PC-9 (cell line): ENCODE measurements at regions not wholly inside any gene's neighbourhood (a gene's known extent, or its start where the extent isn't known, plus 50 kb on each side); places are given as distances from the start of the nearest gene placed in this dataset.

Experiments
- BruUV-seq: library from RNA; stranded (reverse); fragments of 400-500 nt; replicated peaks from 2 replicates; lab custom pipeline; 2021; lab: Mats Ljungman, UMichigan
- CTCF ChIA-PET: fragments of 300-600 bp; sonication (Branson Sonifier 250); formaldehyde crosslinking; loops from one replicate; lab custom pipeline; 2022; ENCODE audit warnings: antibody characterized with exemption; lab: Charles Lee
- POLR2A ChIA-PET: fragments of 300-600 bp; sonication (Branson Sonifier 250); formaldehyde crosslinking; loops from one replicate; lab custom pipeline; 2022; ENCODE audit warnings: antibody characterized with exemption; ENCODE audit not compliant: unreplicated experiment; lab: Charles Lee
- DNase-seq, 2 experiments: peaks; one replicate each; pipeline versions ENCODE4 v3.0.0 to v3.0.0-alpha.2; 2015 to 2022; ENCODE audit warnings: mixed read lengths in 1 of 2
- H2AFZ ChIP-seq: fragments of 200-600 bp; sonication (generic); 2 replicates; pipeline ENCODE4 v1.8.1; 2017; ENCODE audit warnings: antibody characterized with exemption
- H3F3A ChIP-seq: fragments of 200-600 bp; sonication (generic); 2 replicates; pipeline ENCODE4 v1.8.1; 2017; ENCODE audit warnings: antibody characterized with exemption, mild to moderate bottlenecking, low read depth; ENCODE audit not compliant: insufficient read depth
- H3K27ac ChIP-seq: fragments of 200-600 bp; sonication (generic); 2 replicates; pipeline ENCODE4 v1.6.1; 2016; ENCODE audit warnings: mixed run types
- H3K27me3 ChIP-seq: fragments of 200-600 bp; sonication (generic); 2 replicates; pipeline ENCODE4 v1.6.1; 2016; ENCODE audit warnings: low read depth, mixed run types; ENCODE audit not compliant: insufficient read depth
- H3K36me3 ChIP-seq: fragments of 200-600 bp; sonication (generic); 2 replicates; pipeline ENCODE4 v1.6.1; 2016; ENCODE audit warnings: low read depth, mixed run types
- H3K4me1 ChIP-seq: fragments of 200-600 bp; sonication (generic); replicated peaks from 2 replicates; pipeline ENCODE4 v1.6.1; 2016; ENCODE audit warnings: mixed run types; ENCODE audit not compliant: insufficient read depth
- H3K4me2 ChIP-seq: fragments of 200-600 bp; sonication (generic); 2 replicates; pipeline ENCODE4 v1.6.1; 2017; ENCODE audit warnings: mixed run types
- H3K4me3 ChIP-seq: fragments of 200-600 bp; sonication (generic); 2 replicates; pipeline ENCODE4 v1.6.1; 2016; ENCODE audit warnings: mixed run types
- H3K79me2 ChIP-seq: fragments of 200-600 bp; sonication (generic); 2 replicates; pipeline ENCODE4 v1.6.1; 2017; ENCODE audit warnings: low read depth, mixed run types
- H3K9me2 ChIP-seq: fragments of 200-600 bp; sonication (generic); 2 replicates; pipeline ENCODE4 v1.8.1; 2017; ENCODE audit warnings: mild to moderate bottlenecking; ENCODE audit not compliant: insufficient read depth
- H3K9me3 ChIP-seq: fragments of 200-600 bp; sonication (generic); 2 replicates; pipeline ENCODE4 v1.8.1; 2016; ENCODE audit warnings: low read depth; ENCODE audit not compliant: insufficient read depth
- H4K20me1 ChIP-seq: fragments of 200-600 bp; sonication (generic); 2 replicates; pipeline ENCODE4 v1.8.1; 2017; ENCODE audit not compliant: insufficient read depth
- EZH2 ChIP-seq: fragments of 200-600 bp; sonication (generic); IDR thresholded peaks from 2 replicates; pipeline ENCODE4 v1.8.0; 2017; ENCODE audit warnings: antibody characterized with exemption, low read depth
- intact Hi-C: fragments of 100-400 bp; cut with micrococcal nuclease; formaldehyde crosslinking; loops from one replicate; pipeline ENCODE4 v1.10.0; 2022; ENCODE audit not compliant: unreplicated experiment
- TF ChIP-seq, protein P1 (sequence below): fragments of 200-600 bp; sonication (generic); conservative IDR thresholded peaks from 2 replicates; pipeline ENCODE4 v1.6.1; 2017; ENCODE audit warnings: mixed run types, antibody characterized with exemption, mild to moderate bottlenecking, moderate library complexity

DNA sequence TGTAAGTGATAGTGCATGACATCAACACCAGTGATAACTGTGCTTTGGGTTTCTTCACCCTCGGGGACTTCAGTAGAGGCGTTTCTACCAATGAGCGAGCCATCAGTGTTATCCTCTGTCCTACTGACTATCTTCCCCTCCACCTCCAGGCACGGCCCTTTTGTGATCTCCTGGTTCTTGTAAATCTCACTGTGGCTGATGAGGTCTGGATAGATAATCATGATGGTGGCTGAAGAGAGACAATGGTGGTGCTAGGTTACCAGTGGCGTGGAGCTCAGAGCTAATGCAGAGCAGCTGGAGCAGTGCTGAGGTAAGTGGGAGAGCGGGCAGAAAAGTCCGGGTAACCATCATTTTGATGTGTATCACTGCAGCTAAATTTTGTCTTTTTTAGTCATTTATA is 816.6 kb downstream of the GLUD2 start:
- Histone ChIP-seq H3K79me2 (no peaks in the 10 kb centered on the region), H3K27me3 (no peaks in the 10 kb centered on the region), H3K36me3 (no peaks in the 10 kb centered on the region), H3K4me2 (no peak overlapping the region), H3K9me2 (0 out of 2 replicates have a peak, but pooled peaks cover 6% of the 10 kb centered on the region), H3K9me3 (no peaks in the 10 kb centered on the region), H2AFZ (no peak overlapping the region), H3K4me3 (no peak overlapping the region), H3F3A (no peaks in the 10 kb centered on the region), H3K4me1 (no peaks in the 10 kb centered on the region), H3K27ac (no peak overlapping the region), H4K20me1 (no peaks in the 10 kb centered on the region)
- intact Hi-C loops = no loop called here
- DNase-seq = no peak
- BruUV-seq = no TSS peak
- CTCF ChIA-PET = no interaction called here
- POLR2A ChIA-PET = interaction anchor here (0.5 kb wide), 1 partner anchor 226 kb away, joined by 4 read pairs; no protein-coding TSS in a partner anchor
- TF ChIP-seq EZH2 = no peak
- TF ChIP-seq, protein P1, sequence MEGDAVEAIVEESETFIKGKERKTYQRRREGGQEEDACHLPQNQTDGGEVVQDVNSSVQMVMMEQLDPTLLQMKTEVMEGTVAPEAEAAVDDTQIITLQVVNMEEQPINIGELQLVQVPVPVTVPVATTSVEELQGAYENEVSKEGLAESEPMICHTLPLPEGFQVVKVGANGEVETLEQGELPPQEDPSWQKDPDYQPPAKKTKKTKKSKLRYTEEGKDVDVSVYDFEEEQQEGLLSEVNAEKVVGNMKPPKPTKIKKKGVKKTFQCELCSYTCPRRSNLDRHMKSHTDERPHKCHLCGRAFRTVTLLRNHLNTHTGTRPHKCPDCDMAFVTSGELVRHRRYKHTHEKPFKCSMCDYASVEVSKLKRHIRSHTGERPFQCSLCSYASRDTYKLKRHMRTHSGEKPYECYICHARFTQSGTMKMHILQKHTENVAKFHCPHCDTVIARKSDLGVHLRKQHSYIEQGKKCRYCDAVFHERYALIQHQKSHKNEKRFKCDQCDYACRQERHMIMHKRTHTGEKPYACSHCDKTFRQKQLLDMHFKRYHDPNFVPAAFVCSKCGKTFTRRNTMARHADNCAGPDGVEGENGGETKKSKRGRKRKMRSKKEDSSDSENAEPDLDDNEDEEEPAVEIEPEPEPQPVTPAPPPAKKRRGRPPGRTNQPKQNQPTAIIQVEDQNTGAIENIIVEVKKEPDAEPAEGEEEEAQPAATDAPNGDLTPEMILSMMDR = no peak

DNA sequence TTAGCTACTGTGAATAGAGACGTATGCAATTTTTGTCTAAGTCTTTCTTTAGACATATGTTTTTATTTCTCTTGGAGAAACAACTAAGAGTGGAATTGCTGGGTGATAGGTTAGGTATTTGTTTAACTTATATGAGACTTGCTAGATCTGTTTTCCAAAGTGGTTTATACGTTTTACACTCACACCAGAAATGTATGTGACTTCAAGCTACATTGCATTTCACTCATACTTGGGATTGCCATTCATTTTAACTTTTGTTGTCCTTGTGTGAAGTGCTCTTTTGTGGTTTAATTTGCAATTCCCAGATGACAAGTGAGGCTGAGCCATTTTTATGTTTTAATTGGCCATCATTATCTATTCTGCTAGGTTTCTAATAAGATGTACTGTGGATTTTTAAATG is 817.2 kb downstream of the GLUD2 start:
- no TSS peak for BruUV-seq

DNA sequence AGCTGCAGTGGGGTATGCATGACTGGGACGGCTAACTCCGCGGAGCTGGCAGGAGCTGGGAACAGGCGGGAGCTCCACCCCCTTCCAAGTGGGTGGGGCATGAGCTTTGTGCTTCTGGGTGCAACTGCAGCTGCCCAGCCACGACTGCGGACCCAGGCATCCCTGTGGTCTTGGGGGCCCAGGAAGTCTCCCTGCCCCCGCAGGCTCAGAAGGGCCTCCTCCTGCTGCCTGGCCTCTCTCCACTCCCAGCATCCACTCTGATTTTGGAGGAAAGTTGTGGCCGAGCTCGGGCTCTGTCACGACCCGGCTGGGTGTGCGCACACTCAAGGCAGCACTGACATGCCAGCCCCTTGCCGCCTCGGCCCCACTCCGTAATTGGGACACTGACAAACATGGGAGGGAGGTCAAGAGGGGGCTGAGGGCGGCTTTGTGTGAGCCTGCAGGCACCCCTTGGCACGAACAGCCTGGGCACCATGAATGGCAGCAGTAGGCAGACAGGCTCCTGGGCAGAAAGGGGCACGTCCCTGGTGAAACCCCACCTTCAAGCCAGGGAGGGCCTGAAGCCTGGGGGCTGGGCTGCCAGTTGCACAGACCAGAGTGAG is 822.6 kb downstream of the GLUD2 start:
- Histone ChIP-seq H3K9me3 (no peaks in the 10 kb centered on the region), H4K20me1 (no peaks in the 10 kb centered on the region; the same call in 1 of the 2 replicates), H3K36me3 (no peaks in the 10 kb centered on the region), H3K4me1 (no peaks in the 10 kb centered on the region), H3F3A (no peaks in the 10 kb centered on the region), H3K27ac (no peak overlapping the region), H3K9me2 (0 out of 2 replicates have a peak, but pooled peaks cover 6% of the 10 kb centered on the region), H3K27me3 (no peaks in the 10 kb centered on the region), H3K79me2 (no peaks in the 10 kb centered on the region), H2AFZ (no peak overlapping the region), H3K4me3 (no peak overlapping the region), H3K4me2 (no peak overlapping the region)
- DNase-seq = no peak
- no peak for TF ChIP-seq EZH2
- TF ChIP-seq, protein P1 = no peak
- ChIA-PET POLR2A (no interaction called here), CTCF (no interaction called here)
- intact Hi-C loops = no loop called here
- no TSS peak for BruUV-seq

More for the DNA sequence above, 817.2 kb downstream of the GLUD2 start:
- CTCF ChIA-PET = no interaction called here
- no peak for DNase-seq
- Histone ChIP-seq H2AFZ (no peak overlapping the region), H3K9me3 (no peaks in the 10 kb centered on the region), H4K20me1 (no peaks in the 10 kb centered on the region), H3K36me3 (no peaks in the 10 kb centered on the region), H3K27me3 (no peaks in the 10 kb centered on the region), H3K4me2 (no peak overlapping the region), H3K4me1 (no peaks in the 10 kb centered on the region), H3K9me2 (0 out of 2 replicates have a peak, but pooled peaks cover 6% of the 10 kb centered on the region), H3K27ac (no peak overlapping the region), H3K79me2 (no peaks in the 10 kb centered on the region), H3K4me3 (no peak overlapping the region), H3F3A (no peaks in the 10 kb centered on the region)
- POLR2A ChIA-PET = no interaction called here
- intact Hi-C loops = no loop called here
- TF ChIP-seq, protein P1 = no peak
- no peak for TF ChIP-seq EZH2
